LNCaP clone FGC (cell line): ENCODE measurements at regions not wholly inside any gene's neighbourhood (a gene's known extent, or its start where the extent isn't known, plus 50 kb on each side); places are given as distances from the start of the nearest gene placed in this dataset.
"Not testable (repeated sequence)": the region's sequence is repeated elsewhere in the genome, so short reads cannot be mapped to it uniquely, and the experiment has no call there.

Experiments
- DNase-seq: peaks from one replicate; pipeline ENCODE4 v3.0.0-alpha.2; 2011; ENCODE audit warnings: low read depth
- H3K4me3 ChIP-seq: 2 replicates; pipeline ENCODE4 v1.5.1; 2011; ENCODE audit warnings: mild to moderate bottlenecking, low read depth, low read length, control low read depth
- CTCF ChIP-seq: IDR thresholded peaks from 2 replicates; pipeline ENCODE4 v1.5.1; 2012; ENCODE audit warnings: mild to moderate bottlenecking; ENCODE audit not compliant: control insufficient read depth, insufficient read depth; ENCODE audit errors: extremely low read depth

DNA sequence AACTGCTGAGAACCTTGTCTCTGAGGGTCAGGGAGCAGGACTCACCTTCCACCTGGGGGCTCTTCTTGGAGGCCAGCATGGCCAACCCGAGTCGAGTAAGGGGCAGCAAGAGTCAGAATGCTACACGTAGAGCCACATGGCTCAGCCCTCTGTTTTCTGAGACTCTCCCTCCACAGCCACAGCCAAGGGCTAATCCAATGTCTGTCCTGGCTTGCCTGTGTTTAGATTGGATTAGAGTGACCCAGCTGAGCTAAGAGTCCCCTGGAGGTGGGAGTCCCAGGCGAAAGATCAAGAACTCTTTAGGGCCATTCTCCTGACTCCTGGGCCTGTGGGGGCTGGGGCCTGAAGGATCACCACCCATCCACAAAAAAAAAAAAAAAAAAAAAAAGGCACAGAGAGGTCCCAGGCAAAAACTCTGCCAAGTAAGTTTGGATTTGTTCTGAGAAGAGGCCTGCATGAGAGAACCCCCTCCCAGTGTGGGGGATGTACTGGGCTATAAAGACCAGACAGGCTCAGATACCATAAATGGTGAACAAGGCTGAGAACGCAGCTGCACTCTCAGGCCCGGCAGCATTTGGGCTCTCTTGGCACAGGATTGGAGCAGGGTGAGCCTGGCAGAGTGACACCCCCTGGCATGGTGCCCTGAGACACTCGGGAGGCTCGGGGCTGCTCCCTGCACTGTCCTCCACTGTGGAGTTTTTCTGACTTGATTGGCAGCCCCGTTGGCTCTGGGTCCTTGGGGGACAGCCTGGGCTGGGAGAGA, 88.0 kb upstream of the OSBPL11 start:
- no peak for DNase-seq

DNA sequence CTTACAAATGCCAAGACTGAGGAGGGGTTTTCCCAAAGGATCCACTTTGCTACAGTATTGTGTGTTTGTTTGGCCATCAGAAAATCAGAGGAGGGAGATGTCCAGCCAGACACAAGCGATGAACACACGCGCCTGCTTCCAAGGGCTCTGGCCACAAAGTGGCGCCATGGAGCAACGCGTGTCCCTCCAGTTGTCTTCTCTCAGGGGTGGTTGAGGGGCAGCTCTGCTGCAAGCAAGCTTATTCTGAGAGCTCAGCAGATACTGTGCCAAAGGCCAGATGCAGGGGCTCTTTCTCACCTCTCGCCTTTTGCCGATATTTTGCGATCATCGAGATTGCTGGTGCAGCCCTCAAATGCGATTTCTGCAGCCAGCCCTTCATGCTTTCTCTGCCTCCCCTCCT, 88.9 kb upstream of the OSBPL11 start:
- DNase-seq = no peak
- TF ChIP-seq CTCF = 0 out of 2 replicates have a peak, but pooled peaks have one; percentile 21
- no peak overlapping the region for H3K4me3 ChIP-seq

More for the DNA sequence above, 88.0 kb upstream of the OSBPL11 start:
- no peak overlapping the region for H3K4me3 ChIP-seq
- TF ChIP-seq CTCF = no peak

GRCh38 chr3:125685741-125686140, 90.4 kb upstream of the OSBPL11 start:
- H3K4me3 ChIP-seq, DNase-seq: not testable (repeated sequence)

DNA sequence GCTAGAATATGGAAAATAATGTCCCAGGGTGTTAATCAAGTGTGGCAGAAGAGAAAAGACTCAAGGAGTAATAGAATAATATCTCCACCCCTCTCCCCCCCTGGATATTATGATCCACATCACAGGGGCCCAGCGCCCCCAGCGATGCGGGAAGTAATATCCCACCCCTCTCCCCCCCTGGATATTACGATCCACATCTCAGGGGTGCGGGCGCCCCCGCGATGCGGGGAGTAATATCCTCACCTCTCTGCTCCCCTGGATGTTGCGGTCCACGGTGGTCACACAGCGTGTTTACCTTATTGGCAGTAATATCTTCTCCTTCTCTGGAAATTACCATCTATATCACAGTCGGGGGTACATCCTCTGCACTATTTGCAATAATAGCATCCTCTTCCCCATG, 97.1 kb upstream of the OSBPL11 start:
- H3K4me3 ChIP-seq = no peak overlapping the region
- TF ChIP-seq CTCF = no peak
- no peak for DNase-seq

DNA sequence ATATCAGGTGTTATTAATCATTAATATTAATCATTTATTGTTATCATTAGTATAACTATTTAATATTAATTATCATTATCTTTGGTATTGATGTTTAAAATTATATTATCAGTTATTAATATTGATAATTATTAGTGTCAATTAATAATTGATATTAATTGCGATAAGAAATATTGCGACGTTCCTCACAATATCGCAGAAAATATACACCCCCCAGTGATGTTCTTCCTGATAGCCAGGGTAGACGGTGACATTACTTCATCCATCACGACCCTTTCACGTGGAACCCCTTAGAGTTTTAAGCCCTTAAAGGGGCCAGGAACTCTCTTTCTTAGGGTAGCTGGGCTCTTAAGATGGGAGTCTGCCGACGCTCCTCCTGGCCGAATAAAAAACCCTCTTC, 98.6 kb upstream of the OSBPL11 start:
- H3K4me3 ChIP-seq = no peak overlapping the region
- no peak for DNase-seq
- no peak for TF ChIP-seq CTCF

- H3K4me3 ChIP-seq = no peak overlapping the region
- no peak for DNase-seq
Observed at GRCh38 chr3:125694761-125695294, 99.5 kb upstream of the OSBPL11 start.

DNA sequence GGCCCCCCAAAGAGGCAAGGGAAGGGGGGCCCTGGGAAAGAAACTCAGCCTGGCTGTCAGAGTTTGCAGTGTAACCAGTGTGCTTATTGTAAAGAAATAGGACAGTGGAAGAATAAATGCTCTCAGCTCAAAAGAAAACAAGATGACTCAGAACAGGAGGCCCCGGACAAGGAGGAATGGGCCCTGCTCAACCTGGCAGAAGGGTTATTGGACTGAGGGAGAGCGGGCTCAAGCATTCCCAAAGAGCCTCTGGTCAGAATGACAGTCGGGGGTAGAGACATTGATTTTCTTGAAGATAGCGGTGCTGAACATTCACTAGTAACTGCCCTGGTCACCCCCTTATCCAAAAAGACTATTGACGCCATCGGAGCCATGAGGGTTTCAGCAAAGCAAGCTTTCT, 100.4 kb upstream of the OSBPL11 start:
- no peak for DNase-seq
- no peak for TF ChIP-seq CTCF
- H3K4me3 ChIP-seq = no peak overlapping the region

More at GRCh38 chr3:125694761-125695294, 99.5 kb upstream of the OSBPL11 start:
- TF ChIP-seq CTCF = no peak

GRCh38 chr3:125697126-125697525, 101.8 kb upstream of the OSBPL11 start:
- not testable (repeated sequence) for H3K4me3 ChIP-seq, DNase-seq

DNA sequence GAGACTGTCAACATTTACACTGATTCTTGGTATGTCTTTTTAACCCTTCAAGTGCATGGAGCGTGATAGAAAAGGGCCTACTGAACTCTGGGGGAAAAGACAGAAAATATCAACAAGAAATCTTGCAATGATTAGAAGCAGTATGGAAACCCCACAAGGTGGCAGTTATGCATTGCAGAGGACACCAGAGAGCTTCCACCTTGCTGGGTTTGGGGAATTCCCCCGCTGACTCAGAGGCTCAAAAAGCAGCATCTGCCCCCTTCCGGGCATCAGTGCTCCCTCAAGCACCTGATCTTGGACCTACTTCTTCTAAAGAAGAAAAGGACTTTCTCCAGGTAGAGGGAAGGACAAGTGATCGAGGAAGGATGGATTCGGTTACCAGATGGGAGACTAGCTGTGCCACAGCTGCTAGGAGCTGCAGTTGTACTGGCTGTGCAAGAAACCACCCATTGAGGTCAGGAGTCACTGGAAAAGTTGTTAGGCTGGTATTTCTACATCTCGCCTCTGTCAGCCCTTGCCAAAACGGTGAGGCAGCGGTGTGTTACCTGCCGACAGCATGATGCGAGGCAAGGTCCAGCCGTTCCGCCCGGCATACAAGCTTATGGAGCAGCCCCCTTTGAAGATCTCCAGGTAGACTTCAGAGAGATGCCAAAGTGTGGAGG, 102.8 kb upstream of the OSBPL11 start:
- not testable (repeated sequence) for DNase-seq, H3K4me3 ChIP-seq
